Psoas muscle (tissue), 7 donors: ENCODE measurements at regions not wholly inside any gene's neighbourhood (a gene's known extent, or its start where the extent isn't known, plus 50 kb on each side); places are given as distances from the start of the nearest gene placed in this dataset.

Experiments
- ATAC-seq, 4 donors: fragments of 200-7000 bp; cut with Tn5 transposase; one replicate each; pipeline ENCODE4 v1.9.1; 2020; ENCODE audit warnings: moderate library complexity in 3 of 4, mild to moderate bottlenecking in 2 of 4
- DNase-seq, 2 donors: peaks; one replicate each; pipeline ENCODE4 v3.0.0-alpha.2; 2020
- H3K27ac ChIP-seq: fragments of 200-600 bp; one replicate; pipeline ENCODE4 v1.8.0; 2022
- H3K27me3 ChIP-seq, 3 donors: fragments of 200-600 bp in 1 of 3; one replicate each; pipeline versions ENCODE4 v1.6.1 to v1.8.0; 2013 to 2022; ENCODE audit warnings: low read length in 2 of 3, mild to moderate bottlenecking in 2 of 3, moderate library complexity in 1 of 3; ENCODE audit not compliant: insufficient read depth in 3 of 3
- H3K36me3 ChIP-seq, 2 donors: fragments of 200-600 bp in 1 of 2; one replicate each; pipeline versions ENCODE4 v1.6.1 to v1.8.0; 2013 to 2022; ENCODE audit warnings: low read depth in 1 of 2, mild to moderate bottlenecking in 1 of 2, moderate library complexity in 1 of 2; ENCODE audit not compliant: insufficient read depth in 1 of 2
- H3K4me1 ChIP-seq: fragments of 200-600 bp; one replicate; pipeline ENCODE4 v1.8.0; 2022
- H3K4me3 ChIP-seq: fragments of 200-600 bp; one replicate; pipeline ENCODE4 v1.8.0; 2022; ENCODE audit warnings: mild to moderate bottlenecking
- H3K9me3 ChIP-seq: fragments of 200-600 bp; one replicate; pipeline ENCODE4 v1.8.0; 2022
- WGBS, 3 donors: extraction: QIAGEN DNeasy Blood & Tissue Kit; methylation state at CpG; one replicate each; pipeline versions ENCODE4 v1.1.6 to v1.1.7; 2013; 5-methylcytosine and 5-hydroxymethylcytosine counted together
- intact Hi-C, 2 donors: fragments of 100-400 bp; cut with DNase I; formaldehyde crosslinking; loops; one replicate each; pipeline versions ENCODE4 v1.11.0 to v1.14.2; 2022
- TF ChIP-seq, protein P1 (sequence below): fragments of 200-600 bp; IDR thresholded peaks from one replicate; pipeline ENCODE4 v1.8.0; 2022; ENCODE audit warnings: antibody characterized with exemption
- donor health status: healthy with polysubstance abuse.
- donor health status: DM: no; HTN: no; CAD: no; lungs with moderate emphysema.
- donor health status: Bipolar disorder and iron deficiency.
- donor health status: healthy.
- donor health status: DM: yes; HTN: yes; CAD: no.
- donor health status: DM: no; HTN: no; CAD: no.
- donor health status: DM: yes; HTN: yes; CAD: no.

DNA sequence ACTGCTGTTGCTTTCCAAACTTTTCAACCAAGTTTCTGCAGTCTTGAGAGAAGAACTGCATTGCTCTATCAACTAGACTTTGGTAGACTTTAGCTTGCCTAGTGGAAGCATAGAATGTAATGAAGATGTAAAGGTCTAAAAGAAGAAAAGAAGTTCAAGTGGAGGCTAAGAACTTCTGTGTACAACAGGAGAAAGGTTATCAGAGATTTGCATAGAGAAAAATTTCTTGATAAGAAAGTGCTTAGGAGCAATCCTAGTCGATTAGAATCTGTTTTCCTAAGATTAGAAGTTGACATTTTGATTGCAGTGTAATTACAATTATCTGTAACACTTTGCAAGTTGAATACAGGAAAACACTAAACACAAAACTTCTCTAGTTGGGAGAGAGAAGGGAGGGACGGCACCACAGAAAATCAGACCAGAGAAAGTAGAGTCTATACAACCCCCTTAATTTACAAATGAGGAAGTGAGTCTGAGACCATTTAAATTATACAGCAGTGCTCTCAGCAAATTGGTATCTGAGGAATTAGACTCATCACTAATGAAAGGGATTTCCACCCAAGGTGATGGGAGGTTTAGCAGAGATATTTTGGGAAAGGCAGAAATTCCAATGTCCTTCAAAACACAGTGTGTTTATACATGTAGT lies 194.3 kb upstream of the MARCKS start:
- WGBS, 3 donors, result 68 to 76% (median 74%) methylated on average over 2 of the region's 2 CpGs
- TF ChIP-seq, protein P1, sequence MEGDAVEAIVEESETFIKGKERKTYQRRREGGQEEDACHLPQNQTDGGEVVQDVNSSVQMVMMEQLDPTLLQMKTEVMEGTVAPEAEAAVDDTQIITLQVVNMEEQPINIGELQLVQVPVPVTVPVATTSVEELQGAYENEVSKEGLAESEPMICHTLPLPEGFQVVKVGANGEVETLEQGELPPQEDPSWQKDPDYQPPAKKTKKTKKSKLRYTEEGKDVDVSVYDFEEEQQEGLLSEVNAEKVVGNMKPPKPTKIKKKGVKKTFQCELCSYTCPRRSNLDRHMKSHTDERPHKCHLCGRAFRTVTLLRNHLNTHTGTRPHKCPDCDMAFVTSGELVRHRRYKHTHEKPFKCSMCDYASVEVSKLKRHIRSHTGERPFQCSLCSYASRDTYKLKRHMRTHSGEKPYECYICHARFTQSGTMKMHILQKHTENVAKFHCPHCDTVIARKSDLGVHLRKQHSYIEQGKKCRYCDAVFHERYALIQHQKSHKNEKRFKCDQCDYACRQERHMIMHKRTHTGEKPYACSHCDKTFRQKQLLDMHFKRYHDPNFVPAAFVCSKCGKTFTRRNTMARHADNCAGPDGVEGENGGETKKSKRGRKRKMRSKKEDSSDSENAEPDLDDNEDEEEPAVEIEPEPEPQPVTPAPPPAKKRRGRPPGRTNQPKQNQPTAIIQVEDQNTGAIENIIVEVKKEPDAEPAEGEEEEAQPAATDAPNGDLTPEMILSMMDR, result no peak
- Histone ChIP-seq H3K36me3 (no peaks in the 10 kb centered on the region), H3K4me1 (no peaks in the 10 kb centered on the region), H3K4me3 (no peak overlapping the region), H3K27ac (no peak overlapping the region), H3K9me3 (no peaks in the 10 kb centered on the region), H3K27me3 (no peaks in the 10 kb centered on the region)
- DNase-seq (no peak), ATAC-seq (no peak)
- intact Hi-C loops, result no loop called here

- H3K4me1 ChIP-seq, result peaks cover 5% of the 10 kb centered on the region
- no peaks in the 10 kb centered on the region for H3K36me3 ChIP-seq
- no peak overlapping the region for H3K4me3 ChIP-seq
- TF ChIP-seq, protein P1, result no peak
- H3K27me3 ChIP-seq, result no peaks in the 10 kb centered on the region
- DNase-seq, result no peak
- 94 to 99% (median 99%) methylated on average over 2 of the region's 2 CpGs for WGBS, 3 donors
- no peak for ATAC-seq
- intact Hi-C loops, result no loop called here
- H3K9me3 ChIP-seq, result no peaks in the 10 kb centered on the region
- H3K27ac ChIP-seq, result no peak overlapping the region
These were observed 192.2 kb upstream of the MARCKS start for GRCh38 chr6:113664909-113665308.

DNA sequence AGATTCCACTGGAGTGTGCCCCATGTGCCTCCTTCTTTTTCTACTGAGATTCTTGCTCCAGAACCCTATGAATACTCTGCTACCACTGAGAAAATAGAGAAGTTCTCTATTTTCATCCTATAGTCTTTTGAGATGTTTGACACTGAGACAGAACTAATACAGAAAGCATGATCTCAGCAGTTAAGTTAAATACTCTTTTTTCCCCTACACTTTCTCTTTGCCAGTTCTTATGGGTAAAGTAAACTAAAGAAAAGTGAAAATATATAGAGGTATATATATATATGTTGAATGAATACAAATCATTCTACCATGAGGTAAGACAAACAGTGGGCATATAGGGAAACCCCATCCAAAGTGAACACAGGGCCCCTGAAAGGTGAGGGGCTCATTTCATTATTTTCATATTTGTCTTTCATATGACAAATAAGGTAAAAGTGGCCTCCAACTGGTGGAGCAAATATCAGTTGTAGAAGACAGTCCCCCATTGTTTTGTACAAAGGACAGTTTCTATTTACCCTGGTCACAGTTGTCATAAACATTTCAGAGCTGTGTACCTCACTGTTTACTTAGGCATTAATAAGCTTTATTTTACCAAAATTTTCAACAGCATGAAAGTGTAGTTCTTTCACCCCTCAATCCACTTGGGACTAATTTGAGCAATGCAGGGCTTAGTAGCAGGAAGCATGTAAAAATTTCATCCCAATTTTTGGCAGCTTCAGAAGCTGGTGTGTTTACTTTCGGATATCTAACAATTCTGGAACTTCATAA lies 188.3 kb upstream of the MARCKS start:
- TF ChIP-seq, protein P1, result no peak
- H3K4me3 ChIP-seq, result no peak overlapping the region
- H3K36me3 ChIP-seq, result no peaks in the 10 kb centered on the region
- no peak overlapping the region for H3K27ac ChIP-seq
- no peak for ATAC-seq
- intact Hi-C loops, result no loop called here
- no peaks in the 10 kb centered on the region for H3K9me3 ChIP-seq
- no peaks in the 10 kb centered on the region for H3K27me3 ChIP-seq
- DNase-seq, result no peak
- WGBS, 3 donors, result 53 to 62% (median 55%) methylated on average over 1 of the region's 1 CpG
- peaks cover 18% of the 10 kb centered on the region for H3K4me1 ChIP-seq

- ATAC-seq, result no peak
These were observed 187.5 kb upstream of the MARCKS start for GRCh38 chr6:113669606-113670005.

More at GRCh38 chr6:113669606-113670005, 187.5 kb upstream of the MARCKS start:
- Histone ChIP-seq H3K27ac (no peak overlapping the region), H3K27me3 (no peaks in the 10 kb centered on the region), H3K4me1 (peaks cover 18% of the 10 kb centered on the region), H3K9me3 (no peaks in the 10 kb centered on the region), H3K36me3 (no peaks in the 10 kb centered on the region), H3K4me3 (no peak overlapping the region)
- intact Hi-C loops, result no loop called here
- 28 to 47% (median 43%) methylated on average over 2 of the region's 2 CpGs for WGBS, 3 donors
- TF ChIP-seq, protein P1, result no peak
- no peak for DNase-seq
